Uterus (tissue), 3 donors: ENCODE measurements at regions not wholly inside any gene's neighbourhood (a gene's known extent, or its start where the extent isn't known, plus 50 kb on each side); places are given as distances from the start of the nearest gene placed in this dataset.

Source experiments
- DNase-seq, 2 donors: peaks; one replicate each; pipeline ENCODE4 v3.0.0-alpha.2; 2019 to 2020
- H3K27ac ChIP-seq, 2 donors: fragments of 200-600 bp; sonication (generic); 1 replicate in 1 of 2; 2 replicates in 1 of 2; pipeline ENCODE4 v1.5.1; 2016 to 2018
- H3K27me3 ChIP-seq, 2 donors: fragments of 200-600 bp; sonication (generic); one replicate each; pipeline ENCODE4 v1.5.1; 2018 to 2019; ENCODE audit warnings: control low read depth in 1 of 2
- H3K36me3 ChIP-seq, 2 donors: fragments of 200-600 bp; sonication (generic); one replicate each; pipeline ENCODE4 v1.5.1; 2019; ENCODE audit warnings: control low read depth in 1 of 2
- H3K4me1 ChIP-seq, 2 donors: fragments of 200-600 bp; sonication (generic); one replicate each; pipeline ENCODE4 v1.5.1; 2018 to 2019; ENCODE audit warnings: control low read depth in 1 of 2
- H3K4me3 ChIP-seq, 2 donors: fragments of 200-600 bp; sonication (generic); 1 replicate in 1 of 2; 2 replicates in 1 of 2; pipeline ENCODE4 v1.5.1; 2018 to 2019; ENCODE audit warnings: mild to moderate bottlenecking in 1 of 2
- H3K9me3 ChIP-seq, 2 donors: fragments of 200-600 bp; sonication (generic); one replicate each; pipeline ENCODE4 v1.5.1; 2019; ENCODE audit warnings: control low read depth in 1 of 2
- POLR2A ChIP-seq, 2 donors: fragments of 450-650 bp; IDR thresholded peaks; one replicate each; pipeline ENCODE4 v1.6.1; 2016; ENCODE audit warnings: antibody characterized with exemption in 2 of 2, mild to moderate bottlenecking in 1 of 2, moderate library complexity in 1 of 2
- intact Hi-C: fragments of 100-400 bp; cut with DNase I; formaldehyde crosslinking; loops from one replicate; pipeline ENCODE4 v1.15.1; 2023; ENCODE audit warnings: low total_unique reads
- TF ChIP-seq, protein P1 (sequence below), 4 experiments: fragments of 200-600 bp in 2 of 4; fragments of 450-650 bp in 2 of 4; sonication (generic) in 2 of 4; IDR thresholded peaks; one replicate each; pipeline ENCODE4 v1.5.1; 2016 to 2019; ENCODE audit warnings: antibody characterized with exemption in 4 of 4, mild to moderate bottlenecking in 2 of 4, moderate library complexity in 1 of 4
- donor health status: DM: yes; HTN: yes; CAD: no.

- Histone ChIP-seq H3K4me1 (no peaks in the 10 kb centered on the region), H3K27ac (no peak overlapping the region), H3K36me3 (no peaks in the 10 kb centered on the region), H3K27me3 (no peaks in the 10 kb centered on the region), H3K9me3 (no peaks in the 10 kb centered on the region), H3K4me3 (no peak overlapping the region)
- DNase-seq = no peak
- intact Hi-C loops = no loop called here
- TF ChIP-seq, protein P1, sequence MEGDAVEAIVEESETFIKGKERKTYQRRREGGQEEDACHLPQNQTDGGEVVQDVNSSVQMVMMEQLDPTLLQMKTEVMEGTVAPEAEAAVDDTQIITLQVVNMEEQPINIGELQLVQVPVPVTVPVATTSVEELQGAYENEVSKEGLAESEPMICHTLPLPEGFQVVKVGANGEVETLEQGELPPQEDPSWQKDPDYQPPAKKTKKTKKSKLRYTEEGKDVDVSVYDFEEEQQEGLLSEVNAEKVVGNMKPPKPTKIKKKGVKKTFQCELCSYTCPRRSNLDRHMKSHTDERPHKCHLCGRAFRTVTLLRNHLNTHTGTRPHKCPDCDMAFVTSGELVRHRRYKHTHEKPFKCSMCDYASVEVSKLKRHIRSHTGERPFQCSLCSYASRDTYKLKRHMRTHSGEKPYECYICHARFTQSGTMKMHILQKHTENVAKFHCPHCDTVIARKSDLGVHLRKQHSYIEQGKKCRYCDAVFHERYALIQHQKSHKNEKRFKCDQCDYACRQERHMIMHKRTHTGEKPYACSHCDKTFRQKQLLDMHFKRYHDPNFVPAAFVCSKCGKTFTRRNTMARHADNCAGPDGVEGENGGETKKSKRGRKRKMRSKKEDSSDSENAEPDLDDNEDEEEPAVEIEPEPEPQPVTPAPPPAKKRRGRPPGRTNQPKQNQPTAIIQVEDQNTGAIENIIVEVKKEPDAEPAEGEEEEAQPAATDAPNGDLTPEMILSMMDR (IDR thresholded peaks at IDR 0.05) = no peak
- no peak for TF ChIP-seq POLR2A (IDR thresholded peaks at IDR 0.05)
These were observed 65.2 kb upstream of the FAM47B start for GRCh38 chrX:34877436-34877835.

DNA sequence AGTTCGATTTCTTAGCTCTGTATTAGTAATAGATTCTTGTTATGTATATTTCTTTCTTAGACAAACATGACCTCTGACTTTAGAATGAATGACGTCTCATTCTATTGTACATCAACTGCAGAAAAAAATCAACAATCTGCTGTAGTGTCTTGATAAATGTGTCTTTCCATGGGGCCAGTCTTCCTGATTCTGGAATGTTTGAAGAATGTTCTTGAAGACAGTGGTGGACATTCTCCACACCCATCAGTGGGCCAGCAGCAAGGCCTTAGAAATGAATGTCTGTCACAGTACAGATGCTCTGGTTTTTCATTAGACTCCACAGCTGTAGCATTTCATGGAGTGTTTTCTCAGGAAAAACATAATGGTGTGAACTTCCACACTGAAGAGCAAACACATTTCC lies 63.2 kb upstream of the FAM47B start:
- H3K36me3 ChIP-seq = no peaks in the 10 kb centered on the region
- no peaks in the 10 kb centered on the region for H3K27me3 ChIP-seq
- H3K4me1 ChIP-seq = no peaks in the 10 kb centered on the region
- TF ChIP-seq, protein P1 (IDR thresholded peaks at IDR 0.05) = no peak
- TF ChIP-seq POLR2A (IDR thresholded peaks at IDR 0.05) = no peak
- H3K9me3 ChIP-seq = no peaks in the 10 kb centered on the region
- H3K4me3 ChIP-seq = no peak overlapping the region
- intact Hi-C loops = no loop called here
- DNase-seq = no peak
- no peak overlapping the region for H3K27ac ChIP-seq

DNA sequence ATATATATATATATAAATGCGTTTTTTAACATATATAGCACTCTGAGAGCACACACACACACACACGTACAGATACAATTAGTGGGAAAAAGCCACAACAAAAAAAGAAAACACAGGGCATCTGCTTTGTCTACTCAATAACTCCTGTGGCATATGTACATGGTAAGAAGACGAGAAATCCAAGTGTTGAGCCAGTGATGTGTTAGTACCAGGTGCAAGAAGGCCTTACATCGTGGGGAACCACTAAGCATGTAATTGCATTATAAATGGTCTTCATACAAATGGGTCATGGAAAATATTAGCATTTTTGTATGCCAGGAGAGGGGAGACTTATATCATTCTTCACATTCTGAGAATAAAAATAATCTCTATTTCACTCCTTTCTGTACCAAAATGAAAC lies 62.7 kb upstream of the FAM47B start:
- TF ChIP-seq, protein P1 (IDR thresholded peaks at IDR 0.05) = no peak
- TF ChIP-seq POLR2A (IDR thresholded peaks at IDR 0.05) = no peak
- Histone ChIP-seq H3K9me3 (no peaks in the 10 kb centered on the region), H3K27ac (no peak overlapping the region), H3K4me1 (no peaks in the 10 kb centered on the region), H3K36me3 (no peaks in the 10 kb centered on the region), H3K4me3 (no peak overlapping the region), H3K27me3 (no peaks in the 10 kb centered on the region)
- intact Hi-C loops = no loop called here
- DNase-seq = no peak

DNA sequence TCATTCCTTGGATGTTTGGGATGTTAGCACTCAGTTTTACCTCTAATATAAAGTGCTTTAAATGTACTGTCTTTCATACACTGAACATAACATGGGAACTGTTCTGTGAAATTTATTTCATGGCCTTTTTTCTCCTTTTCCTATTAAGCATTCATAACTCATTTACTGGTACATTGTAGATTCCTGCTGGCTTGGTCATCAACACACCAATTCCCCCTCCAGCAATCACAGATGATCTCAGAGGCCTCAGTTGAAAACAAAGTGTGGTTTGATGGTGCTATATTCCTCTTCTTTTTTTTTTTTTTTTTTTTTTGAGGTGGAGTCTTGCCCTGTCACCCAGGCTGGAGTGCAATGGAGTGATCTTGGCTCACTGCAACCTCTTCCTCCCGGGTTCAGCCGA lies 61.9 kb upstream of the FAM47B start:
- no peak overlapping the region for H3K4me3 ChIP-seq
- no peak for DNase-seq
- H3K9me3 ChIP-seq = no peaks in the 10 kb centered on the region
- H3K27me3 ChIP-seq = no peaks in the 10 kb centered on the region
- H3K36me3 ChIP-seq = no peaks in the 10 kb centered on the region
- no peaks in the 10 kb centered on the region for H3K4me1 ChIP-seq
- intact Hi-C loops = no loop called here
- no peak overlapping the region for H3K27ac ChIP-seq
- no peak for TF ChIP-seq POLR2A (IDR thresholded peaks at IDR 0.05)
- TF ChIP-seq, protein P1 (IDR thresholded peaks at IDR 0.05) = no peak

GRCh38 chrX:34881671-34882070 lies 60.9 kb upstream of the FAM47B start:
- H3K27ac ChIP-seq = no peak overlapping the region
- intact Hi-C loops = no loop called here
- H3K9me3 ChIP-seq = no peaks in the 10 kb centered on the region
- H3K36me3 ChIP-seq = no peaks in the 10 kb centered on the region
- no peaks in the 10 kb centered on the region for H3K4me1 ChIP-seq
- H3K27me3 ChIP-seq = no peaks in the 10 kb centered on the region
- TF ChIP-seq, protein P1 (IDR thresholded peaks at IDR 0.05) = no peak
- TF ChIP-seq POLR2A (IDR thresholded peaks at IDR 0.05) = no peak
- no peak for DNase-seq
- H3K4me3 ChIP-seq = no peak overlapping the region
